GM18511 (cell line): ENCODE measurements at regions not wholly inside any gene's neighbourhood (a gene's known extent, or its start where the extent isn't known, plus 50 kb on each side); places are given as distances from the start of the nearest gene placed in this dataset.
"Not testable (repeated sequence)": the region's sequence is repeated elsewhere in the genome, so short reads cannot be mapped to it uniquely, and the experiment has no call there.

Source experiments
- ATAC-seq: cut with Tn5 transposase; IDR thresholded peaks from one replicate; pipeline ENCODE4 v1.9.1; 2021; ENCODE audit warnings: mild to moderate bottlenecking, moderate library complexity; ENCODE audit not compliant: unreplicated experiment

DNA sequence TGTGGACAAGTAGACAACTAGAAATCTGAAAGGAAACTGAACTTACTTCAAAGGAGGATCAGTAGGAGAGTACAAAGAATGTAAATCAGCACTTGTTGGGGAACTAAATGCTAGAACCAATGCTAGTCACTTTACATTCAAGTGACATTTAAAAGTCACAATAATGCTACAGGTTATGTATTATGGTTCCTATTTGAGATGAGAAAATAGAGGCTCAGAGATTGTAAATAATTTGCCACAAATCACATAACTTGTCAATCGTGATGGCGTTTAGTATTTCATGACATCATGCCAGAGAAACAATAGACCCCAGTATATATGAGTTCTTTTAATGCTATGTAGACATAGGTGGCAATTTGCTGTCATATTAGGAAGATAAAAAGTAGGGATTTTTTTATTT lies 467.8 kb upstream of the CBLB start:
- ATAC-seq, result no peak

DNA sequence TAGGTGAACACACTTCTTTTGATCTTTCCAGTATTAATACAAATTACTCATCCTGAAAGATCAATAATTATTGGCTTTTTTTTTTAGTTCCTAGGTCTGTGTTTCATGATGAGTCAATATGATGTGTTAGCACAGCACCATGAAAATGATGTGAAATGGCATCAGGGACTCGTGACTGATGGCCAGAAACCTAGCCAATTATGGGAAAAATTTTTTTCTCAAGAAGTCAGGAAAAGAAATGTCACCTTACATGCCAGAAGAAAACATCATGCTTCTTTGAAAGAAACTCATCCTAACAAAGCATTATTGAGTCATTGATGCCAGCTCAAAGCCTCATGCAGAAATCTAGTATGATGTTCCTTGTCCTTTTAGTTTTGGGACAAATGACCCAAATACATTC lies 468.3 kb upstream of the CBLB start:
- ATAC-seq, result no peak

DNA sequence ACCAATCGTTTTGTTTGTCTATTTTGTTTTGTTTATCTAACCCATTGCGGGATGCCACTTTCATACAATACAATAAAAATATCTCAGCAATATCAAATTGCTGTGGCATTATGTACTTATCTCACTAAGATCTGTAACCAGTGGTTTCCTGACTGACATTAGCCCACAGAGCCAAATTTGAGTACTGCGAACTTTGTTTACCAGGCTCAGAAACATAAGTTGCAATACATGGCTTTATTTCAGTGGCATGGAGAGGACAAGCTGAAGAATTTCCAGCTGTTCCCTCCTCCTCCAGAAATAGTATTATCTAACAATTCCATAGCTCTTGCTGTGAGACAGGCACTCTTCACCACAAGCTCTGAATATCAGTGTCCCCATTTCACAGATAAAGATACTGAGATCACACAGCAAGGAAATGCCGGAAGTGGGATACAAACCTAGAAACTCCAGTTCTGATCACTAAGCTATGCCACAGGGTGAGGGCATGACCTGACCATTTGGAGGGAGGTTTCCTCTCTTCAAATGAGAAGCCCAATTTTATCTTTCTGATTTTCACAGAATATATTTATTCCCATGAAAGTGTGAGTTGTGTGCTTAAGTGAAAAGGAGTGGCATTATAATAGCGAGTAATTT lies 469.9 kb upstream of the CBLB start:
- ATAC-seq, result no peak

DNA sequence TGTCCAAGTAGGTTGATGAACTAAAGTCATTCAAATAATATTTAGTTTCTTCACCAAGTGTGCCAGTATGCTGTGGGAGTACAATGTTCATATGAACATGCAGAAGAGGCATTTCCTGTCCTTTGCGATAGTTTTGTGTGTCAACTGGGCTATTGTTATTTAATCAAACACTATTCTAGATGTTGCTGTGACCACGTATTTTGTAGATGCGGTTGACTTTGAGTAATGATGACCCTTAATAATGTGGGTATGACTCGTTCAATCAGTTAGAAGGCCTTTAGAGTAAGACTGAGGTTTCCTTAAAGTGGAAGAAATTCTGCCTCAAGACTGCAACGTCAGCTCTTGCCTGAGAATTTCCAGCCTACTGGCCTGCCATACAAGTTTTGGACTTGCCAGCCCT lies 470.7 kb upstream of the CBLB start:
- no peak for ATAC-seq

DNA sequence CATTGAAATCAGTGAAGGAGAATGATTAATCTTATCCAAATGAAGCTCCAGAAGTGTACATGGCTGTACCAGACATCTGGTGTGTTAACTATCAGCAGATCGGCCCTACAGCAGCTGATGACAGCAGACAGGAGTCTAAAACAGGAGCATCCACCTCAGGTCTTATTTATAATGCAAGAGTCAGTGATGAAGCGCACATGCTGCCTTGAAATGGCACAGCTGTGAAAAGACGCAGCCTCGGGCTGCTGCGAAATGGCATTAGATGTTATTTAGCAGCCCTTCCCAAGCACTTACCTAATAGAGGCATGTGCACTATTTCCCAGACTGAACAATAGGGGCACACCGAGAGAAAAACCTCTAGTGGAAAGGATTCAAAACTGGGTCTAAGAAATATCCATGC lies 472.3 kb upstream of the CBLB start:
- ATAC-seq, result no peak

DNA sequence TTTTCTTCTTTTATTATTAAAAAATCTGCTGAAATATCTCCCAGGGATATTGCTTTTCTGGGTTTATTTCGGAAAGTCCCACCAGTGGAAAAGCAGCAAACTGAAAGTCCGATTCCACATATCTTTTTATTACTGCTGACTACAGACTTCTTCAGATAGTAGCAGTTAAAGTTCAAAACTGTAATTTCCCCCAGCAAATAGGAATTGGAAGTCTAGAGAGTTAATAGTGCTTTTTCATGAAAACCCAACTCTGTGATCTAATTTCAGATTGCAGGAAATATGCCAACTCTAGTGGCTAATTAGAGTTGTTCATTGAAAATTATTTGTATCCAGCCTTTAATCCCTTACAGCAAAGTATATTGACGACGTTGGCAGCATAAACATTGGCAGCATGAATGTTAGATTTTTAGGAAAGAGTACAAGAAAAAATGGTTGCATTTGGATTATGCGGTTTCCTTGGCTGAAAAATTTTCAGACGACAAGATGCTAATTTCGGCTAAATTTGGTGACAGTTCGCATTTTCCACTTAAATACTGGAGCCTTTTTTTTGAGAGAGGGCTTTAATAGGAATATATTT lies 472.9 kb upstream of the CBLB start:
- ATAC-seq, result no peak

DNA sequence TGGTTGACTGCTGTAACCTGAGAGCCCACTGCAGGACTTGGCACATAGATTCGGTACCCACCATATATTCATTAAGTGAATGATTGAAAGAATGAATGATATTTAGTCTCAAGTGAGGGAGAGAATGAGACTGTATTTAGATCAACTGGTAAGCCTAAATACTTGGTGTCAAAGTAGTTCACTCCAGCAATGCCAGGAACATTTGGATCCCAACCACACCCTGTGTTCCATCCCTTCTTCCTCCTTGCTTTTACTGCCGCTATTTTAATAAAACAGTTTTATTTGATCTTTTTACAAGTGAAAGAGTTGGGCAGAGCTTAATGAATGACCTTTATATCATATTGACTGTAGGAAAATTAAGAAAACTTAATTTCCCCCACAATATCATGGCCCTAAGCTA lies 473.6 kb upstream of the CBLB start:
- ATAC-seq, result no peak

DNA sequence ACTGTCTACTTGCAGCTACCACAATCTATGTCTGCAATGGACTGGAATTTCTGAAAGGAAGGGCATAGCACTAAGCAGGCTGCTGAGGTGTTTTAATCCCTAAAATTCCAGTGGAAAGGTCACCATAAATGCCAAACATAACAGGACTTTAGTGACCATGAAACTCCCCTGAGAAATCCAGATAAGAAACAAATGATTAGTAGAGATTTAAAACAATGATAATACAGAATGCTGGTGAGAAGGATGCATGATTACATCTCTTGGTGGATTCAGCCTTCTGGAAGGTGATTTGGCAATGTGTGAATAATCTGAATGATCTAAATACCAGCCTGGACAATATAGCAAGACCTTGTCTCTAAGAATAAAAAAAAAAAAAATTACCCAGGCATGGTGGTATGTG lies 475.0 kb upstream of the CBLB start:
- ATAC-seq, result no peak

DNA sequence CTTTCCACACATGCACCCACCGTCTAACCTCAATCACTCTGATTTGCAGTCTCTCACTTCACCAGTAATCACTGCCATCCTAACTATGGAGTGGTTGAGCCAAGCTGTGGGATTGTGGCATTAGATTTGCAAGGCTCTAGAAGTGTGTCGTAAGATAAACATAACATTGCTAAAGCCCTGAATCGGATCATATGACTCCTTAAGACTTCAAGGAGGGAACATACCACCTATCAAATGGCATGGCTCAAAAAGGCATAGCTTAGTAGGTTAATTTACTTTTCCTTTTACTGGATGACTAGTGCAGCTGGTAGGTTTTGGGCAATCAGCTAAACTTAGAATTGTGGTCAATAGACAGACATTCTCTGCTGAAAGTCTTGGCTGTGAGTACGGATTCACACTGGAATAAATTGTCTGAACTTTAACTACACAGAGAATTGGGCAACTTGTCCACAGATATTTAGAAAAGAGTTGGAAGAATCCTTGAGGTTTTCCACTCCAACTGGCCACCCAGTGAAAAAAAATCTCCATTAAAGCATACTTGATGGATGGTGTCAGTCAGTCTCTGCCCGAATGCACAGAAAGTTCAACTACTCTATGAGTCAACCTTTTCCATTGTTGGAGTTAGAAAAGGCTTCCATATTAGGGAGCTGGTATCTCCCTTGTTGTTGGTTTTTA lies 476.7 kb upstream of the CBLB start:
- ATAC-seq, result no peak

DNA sequence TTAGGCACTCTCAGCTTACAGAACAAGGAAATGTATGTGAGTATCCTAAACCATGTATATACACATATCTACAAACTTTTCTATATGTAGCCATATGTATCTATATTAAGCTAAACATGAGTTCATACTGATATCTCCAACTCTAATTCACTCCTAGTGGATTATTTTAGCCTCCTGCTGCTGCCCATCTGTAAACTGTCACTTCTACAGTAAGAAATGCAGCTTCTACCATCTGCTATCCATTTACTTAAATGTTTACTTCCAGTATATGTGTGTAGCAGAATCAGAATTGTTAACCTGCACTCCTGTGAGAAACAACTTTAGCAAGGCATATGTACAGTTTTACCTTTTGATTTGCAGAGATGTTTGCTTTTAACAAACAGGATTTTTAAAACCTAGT lies 478.5 kb upstream of the CBLB start:
- ATAC-seq, result no peak

DNA sequence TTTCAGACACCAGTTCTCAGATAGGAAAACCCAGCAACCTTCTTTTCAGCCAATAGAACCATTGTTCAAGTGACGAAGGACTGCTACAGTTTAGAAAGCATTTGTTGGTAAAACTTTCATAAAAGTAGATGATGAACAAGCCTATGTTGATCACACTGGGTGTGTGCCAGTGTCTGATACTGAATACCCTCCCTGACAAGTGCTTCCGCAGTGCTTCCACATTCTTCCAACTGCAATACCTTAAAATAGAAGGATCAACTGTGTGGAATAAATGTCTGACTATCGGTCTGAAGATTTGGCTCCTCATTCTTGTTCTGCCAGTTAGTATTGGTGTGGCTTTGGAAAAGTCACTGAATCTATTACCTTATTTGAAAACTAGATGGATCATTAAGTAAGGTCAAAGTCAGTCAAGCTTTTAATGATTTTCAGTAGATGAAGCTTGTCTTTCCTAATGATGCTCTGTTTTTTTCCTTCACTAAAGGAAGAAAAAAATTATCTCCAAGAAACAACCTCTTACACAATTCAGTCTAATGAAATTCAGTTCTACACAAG lies 479.4 kb upstream of the CBLB start:
- ATAC-seq, result no peak

DNA sequence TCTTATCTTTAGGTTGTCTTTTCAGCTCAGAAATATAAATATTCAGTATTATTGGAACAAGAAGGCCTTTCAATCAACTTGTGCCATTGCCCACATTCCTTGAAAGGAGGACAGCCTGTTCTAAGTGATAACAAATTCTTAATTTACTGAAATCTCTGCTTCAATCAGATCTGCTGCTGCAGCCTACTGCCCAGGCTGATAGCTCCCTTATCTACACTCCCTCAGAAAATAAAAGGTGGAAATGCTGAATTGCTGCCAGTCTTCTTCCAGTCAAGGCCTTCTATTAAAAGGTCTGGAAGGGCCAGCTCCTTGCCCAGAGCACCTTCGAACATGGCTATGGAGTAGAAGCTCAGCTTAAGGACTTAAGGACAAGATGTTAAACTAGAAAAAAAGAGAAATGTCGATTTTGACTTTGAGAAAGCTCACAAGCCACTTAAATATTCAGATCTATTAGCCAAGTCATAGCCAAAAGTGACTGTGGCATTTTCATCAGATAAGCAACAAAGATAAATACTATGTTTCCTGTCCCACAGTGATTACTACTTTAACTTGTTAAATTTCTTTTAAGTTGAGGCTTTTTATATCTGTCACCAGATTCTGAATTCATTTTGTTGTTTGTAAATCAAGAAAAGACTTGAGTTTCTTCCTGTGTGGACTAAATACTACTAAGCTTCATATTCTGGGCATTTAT lies 480.5 kb upstream of the CBLB start:
- no peak for ATAC-seq

DNA sequence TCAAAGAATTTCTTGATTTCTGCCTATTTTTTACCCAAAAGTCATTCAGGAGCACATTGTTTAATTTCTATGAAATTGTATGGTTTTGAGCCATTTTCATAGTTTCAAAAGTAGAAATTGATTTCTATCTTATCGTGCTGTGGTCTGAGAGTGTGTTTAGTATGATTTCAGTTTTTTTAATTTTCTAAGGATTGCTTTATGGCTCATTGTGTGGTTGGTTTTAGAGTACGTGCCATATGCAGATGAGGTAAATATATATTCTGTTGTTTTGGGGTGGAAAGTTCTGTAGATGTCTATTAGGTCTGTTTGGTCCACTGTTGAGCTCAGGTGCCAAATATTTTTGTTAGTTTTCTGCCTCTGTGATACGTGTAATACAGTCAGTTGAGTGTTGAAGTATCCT lies 487.1 kb upstream of the CBLB start:
- no peak for ATAC-seq

DNA sequence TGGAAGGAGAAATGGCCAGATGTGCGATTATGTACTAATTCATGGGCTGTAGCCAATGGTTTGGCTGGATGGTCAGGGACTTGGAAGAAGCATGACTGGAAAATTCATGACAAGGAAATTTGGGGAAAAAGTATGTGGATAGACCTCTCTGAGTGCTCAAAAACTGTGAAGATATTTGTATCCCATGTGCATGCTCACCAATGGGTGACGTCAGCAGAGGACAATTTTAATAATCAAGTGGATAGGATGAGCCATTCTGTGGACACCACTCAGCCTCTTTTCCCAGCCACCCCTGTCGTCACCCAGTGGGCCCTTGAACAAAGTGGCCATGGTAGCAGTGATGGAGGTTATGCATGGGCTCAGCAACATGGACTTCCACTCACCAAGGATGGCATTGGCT lies 490.9 kb upstream of the CBLB start:
- ATAC-seq, result no peak

DNA sequence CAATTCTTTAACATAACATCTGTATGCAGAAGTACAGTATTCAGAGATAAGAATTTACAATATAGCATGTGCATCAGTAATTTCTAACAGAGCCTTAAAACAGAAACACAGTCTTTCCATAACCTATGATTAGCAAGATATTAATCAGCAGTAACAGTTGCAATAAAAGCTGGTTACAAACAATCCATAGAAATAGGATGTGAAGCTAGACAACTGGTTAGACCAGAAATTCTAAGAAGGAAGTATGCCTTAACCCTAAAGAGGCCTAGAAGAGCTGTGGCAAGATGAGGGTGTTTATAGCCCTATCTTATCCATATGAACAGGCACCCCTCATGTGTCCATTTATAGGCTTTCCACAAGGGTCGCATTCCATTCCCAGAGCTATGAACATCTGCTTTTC lies 492.1 kb upstream of the CBLB start:
- ATAC-seq, result not testable (repeated sequence)

DNA sequence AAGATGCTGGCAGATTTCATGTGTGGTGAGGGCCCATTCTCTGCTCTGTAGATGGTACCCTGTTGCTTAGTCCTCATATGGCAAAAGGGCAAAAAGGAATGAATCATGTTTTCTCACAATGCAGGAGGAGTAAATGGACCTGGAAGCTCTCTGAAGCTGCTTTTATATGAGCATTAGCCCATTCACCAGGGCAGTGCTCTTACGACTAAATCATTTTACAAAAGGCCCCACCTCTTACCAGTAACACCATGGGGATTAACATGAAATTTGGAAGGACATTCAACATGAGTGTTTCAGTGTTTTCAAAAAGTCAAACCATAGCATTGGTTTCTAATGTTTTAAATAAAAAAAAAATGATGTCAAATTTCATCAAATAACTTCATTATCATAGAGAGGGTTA lies 495.7 kb upstream of the CBLB start:
- ATAC-seq, result no peak

DNA sequence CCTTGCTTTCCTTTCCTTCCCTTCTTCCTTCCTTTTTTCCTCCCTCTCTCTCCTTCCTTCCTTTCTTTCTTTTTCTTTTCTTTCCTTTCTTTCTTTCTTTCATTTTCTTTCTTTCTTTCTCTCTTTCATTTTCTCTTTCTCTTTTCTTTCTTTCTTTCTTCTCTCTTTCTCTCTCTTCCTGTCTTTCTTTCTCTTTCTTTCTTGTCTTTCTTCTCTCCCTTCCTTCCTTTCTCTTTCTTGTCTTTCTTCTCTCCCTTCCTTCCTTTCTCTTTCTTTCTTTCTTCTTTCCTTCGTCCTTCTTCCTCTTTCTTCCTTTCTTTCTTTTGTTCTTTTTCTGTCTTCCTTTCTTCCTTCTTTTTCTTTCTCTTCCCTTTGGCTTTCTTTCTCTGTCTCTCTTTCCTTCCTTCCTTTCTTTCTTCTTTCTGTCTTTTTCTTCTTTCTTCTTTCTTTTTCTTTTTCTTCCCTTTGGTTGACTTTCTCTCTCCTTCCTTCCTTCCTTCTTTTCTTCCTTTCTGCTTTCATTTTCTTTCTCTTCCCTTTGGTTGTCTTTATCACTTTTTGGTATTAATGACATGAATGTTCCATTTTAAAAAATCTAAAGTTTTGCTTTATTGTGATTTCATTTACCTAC lies 496.4 kb upstream of the CBLB start:
- ATAC-seq, result no peak

DNA sequence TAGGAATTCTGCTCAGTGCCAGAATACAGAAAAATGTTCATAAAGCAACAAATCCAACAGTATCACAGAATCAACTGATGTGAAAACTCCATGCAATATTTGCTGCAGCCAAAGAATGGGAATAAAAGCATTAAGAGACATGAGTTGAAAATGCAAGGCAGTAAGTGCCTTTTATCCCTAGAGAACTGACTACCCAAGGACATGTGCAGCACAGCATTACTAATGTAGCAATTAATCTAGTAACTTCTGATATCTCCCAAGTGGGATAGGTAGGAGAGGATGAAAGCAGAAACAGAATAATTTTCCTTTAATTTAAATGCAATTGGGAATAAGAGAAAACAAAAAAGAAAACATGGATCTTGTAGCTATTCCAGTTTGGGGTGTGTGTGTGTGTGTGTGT lies 497.5 kb upstream of the CBLB start:
- ATAC-seq, result no peak

DNA sequence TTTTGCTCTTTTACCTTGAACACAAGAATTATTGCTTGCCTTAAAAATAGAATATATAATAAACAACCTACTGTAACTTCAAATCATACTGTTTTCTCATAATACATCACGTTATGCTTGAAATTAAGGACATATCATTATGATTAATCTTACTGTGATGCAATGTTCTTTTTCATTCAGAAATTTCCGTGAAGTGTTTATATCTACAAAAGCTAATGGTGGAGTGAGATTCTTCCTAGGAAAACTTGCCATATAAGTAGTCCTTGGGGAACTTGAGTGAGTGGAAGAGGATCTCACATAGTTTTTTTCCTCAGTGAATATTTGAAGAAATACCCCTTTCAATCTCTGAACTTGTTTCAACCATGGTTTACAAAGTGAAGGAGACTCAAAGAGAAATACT lies 498.7 kb upstream of the CBLB start:
- ATAC-seq, result no peak

DNA sequence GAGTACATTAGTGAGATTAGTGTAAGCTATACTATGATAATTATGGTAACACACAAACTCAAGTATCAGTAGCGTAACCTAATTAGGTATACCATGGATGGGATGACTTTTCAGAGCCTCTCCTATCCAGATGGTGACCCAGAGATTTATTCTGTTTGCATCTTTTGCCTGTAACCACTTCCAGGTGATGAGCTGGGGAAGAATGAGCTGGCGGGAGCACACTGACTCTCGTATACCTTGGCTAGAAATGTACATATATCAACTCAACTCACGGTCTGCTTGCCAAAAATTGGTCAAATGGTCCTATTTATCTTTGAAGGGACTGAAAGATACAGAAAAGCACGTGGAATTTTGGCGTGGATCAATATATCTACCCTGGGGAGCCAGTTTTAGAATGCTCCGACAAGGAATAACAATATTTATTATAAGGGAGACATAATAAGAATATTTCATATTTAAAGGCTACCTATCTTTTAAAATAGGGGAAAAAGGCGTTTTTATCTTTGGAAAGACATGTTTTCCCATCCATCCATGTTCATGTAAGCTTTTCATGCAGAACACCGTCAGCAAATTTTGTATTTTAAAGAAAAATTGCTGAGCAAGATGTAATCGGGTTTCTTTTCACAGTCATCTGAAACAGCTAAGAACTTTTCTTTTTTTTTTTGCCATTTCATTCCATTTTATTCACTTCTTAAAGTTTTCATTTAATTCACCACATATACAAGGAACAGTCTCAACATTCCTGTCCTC lies 502.6 kb upstream of the CBLB start:
- no peak for ATAC-seq
